ENCODE measurements at regions not wholly inside any gene's neighbourhood (a gene's known extent, or its start where the extent isn't known, plus 50 kb on each side); places are given as distances from the start of the nearest gene placed in this dataset.
"Not testable (repeated sequence)": the region's sequence is repeated elsewhere in the genome, so short reads cannot be mapped to it uniquely, and the experiment has no call there.

GRCh38 chr2:90047776-90048175 lies 1356.3 kb downstream of the RPIA start:
- TF ChIP-seq, protein P1, sequence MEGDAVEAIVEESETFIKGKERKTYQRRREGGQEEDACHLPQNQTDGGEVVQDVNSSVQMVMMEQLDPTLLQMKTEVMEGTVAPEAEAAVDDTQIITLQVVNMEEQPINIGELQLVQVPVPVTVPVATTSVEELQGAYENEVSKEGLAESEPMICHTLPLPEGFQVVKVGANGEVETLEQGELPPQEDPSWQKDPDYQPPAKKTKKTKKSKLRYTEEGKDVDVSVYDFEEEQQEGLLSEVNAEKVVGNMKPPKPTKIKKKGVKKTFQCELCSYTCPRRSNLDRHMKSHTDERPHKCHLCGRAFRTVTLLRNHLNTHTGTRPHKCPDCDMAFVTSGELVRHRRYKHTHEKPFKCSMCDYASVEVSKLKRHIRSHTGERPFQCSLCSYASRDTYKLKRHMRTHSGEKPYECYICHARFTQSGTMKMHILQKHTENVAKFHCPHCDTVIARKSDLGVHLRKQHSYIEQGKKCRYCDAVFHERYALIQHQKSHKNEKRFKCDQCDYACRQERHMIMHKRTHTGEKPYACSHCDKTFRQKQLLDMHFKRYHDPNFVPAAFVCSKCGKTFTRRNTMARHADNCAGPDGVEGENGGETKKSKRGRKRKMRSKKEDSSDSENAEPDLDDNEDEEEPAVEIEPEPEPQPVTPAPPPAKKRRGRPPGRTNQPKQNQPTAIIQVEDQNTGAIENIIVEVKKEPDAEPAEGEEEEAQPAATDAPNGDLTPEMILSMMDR (IDR thresholded peaks at IDR 0.05) = not testable (repeated sequence)
- not testable (repeated sequence) for TF ChIP-seq POLR2A (IDR thresholded peaks at IDR 0.05)

Data from esophagus squamous epithelium (tissue), 4 donors.